GM19372 (cell line): ENCODE measurements at regions not wholly inside any gene's neighbourhood (a gene's known extent, or its start where the extent isn't known, plus 50 kb on each side); places are given as distances from the start of the nearest gene placed in this dataset.
A peak's percentile ranks its signal among the peaks of the same experiment; 100 is the strongest.

Experiments used
- ATAC-seq: cut with Tn5 transposase; IDR thresholded peaks from one replicate; pipeline ENCODE4 v1.9.1; 2021; ENCODE audit warnings: mild to moderate bottlenecking, low read depth, moderate library complexity; ENCODE audit not compliant: unreplicated experiment

DNA sequence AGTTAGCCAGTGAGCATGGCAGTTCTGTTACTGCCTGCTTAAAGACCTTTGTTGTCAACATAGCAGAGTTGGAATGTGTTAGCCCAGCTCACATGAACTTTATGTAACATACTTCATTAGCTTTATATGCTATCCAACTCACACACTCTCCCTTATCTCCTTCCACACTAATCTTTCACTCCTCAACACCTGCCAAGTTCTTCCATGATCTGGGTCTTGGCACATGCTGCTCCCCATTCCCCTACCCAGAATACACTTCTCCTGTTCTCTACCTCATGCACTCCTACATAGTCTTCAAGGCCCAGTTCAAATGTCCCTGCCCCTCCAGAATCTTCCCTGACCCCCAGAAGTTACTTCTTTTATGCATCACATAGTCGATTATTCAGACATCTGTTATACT, 179.3 kb downstream of the KATNAL1 start:
- no peak for ATAC-seq

DNA sequence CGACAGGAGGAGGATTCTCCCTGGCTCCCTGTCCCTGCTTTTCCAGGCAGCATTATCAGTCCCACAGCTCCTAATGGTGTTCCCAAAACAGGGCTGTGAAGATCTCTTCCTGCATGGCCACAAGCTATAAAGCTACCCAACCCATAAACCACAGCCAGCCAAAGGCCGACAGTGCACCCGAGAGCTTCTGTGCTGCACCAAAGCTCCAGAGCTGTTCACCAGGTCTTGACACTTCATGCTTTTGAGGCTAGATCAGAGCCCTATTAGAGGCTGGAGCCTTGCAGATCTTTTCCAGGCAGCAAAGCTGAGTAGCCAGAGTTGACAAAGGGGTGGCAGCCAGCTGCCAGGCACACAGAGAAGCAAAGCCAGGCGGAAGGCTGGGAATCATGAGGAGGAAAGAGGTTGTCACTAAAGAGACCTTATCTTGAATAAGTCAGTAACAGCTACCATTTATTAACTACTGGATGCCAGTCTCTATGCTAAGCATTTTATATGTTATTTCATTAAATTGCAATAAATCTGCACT, 180.4 kb downstream of the KATNAL1 start:
- ATAC-seq: no peak

- no peak for ATAC-seq
Observed at GRCh38 chr13:30125422-30126073, 181.8 kb downstream of the KATNAL1 start.

GRCh38 chr13:30124131-30124768, 183.1 kb downstream of the KATNAL1 start:
- ATAC-seq: no peak

DNA sequence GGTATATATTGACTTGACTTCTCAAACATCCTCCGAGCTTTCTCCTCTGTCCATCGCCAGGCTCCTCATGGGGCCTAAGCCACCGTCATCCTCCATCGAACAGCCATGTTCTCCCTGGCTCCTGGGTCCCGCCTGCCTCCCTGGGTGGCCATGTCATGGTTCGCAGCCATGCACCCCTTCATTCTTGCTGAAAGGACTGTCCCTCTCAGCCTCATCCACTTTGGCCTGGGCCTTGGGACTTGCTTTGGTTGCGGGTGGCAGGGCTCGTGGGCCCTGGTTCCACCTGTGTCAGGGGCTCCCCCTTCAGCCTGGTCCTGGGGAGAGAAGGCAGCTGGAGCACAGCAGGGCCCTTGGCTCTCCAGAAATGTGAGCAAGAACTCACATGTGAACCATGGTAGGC, 183.8 kb downstream of the KATNAL1 start:
- no peak for ATAC-seq

DNA sequence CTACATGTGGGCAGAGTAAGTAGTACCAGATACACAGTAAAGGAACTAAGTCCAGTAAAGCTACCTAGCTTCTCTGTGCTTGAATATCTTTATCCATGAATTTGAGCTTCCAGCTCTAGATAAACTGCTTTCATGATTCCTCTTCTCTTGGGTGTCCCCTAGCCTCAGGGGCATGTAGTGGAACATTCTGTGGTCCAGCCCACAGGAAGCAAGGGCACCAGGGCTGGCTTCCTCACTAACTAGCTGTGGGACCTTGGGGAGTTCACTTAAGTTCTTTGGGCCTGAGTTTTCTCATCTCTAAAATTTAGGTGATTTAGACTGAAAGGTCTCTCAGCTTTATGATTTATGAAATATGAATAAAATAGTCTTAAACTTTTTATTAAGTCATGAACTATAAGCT, 185.7 kb downstream of the KATNAL1 start:
- ATAC-seq: no peak

GRCh38 chr13:30121244-30121643, 186.1 kb downstream of the KATNAL1 start:
- ATAC-seq: no peak

- no peak for ATAC-seq
Observed at GRCh38 chr13:30120133-30120822, 187.1 kb downstream of the KATNAL1 start.

DNA sequence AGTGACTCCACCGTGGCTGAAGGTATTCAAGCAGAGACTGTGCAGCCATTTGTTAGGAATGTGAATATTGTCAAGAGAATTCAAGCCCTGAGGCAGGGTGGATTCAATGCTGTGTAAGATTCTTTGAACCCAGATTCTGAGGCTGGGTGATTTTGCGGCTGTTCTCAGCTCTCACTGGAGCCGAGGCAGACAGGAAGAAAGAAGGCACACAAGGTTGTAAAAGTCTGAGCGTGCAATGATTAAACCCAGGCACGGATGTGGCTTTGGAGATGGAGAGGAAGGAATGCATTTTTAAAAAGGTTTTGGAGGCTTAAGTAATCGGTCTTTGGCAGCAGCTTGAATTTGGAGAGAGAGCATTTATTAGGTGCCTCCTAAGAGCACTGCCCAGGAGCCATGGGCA, 187.9 kb downstream of the KATNAL1 start:
- ATAC-seq: no peak

DNA sequence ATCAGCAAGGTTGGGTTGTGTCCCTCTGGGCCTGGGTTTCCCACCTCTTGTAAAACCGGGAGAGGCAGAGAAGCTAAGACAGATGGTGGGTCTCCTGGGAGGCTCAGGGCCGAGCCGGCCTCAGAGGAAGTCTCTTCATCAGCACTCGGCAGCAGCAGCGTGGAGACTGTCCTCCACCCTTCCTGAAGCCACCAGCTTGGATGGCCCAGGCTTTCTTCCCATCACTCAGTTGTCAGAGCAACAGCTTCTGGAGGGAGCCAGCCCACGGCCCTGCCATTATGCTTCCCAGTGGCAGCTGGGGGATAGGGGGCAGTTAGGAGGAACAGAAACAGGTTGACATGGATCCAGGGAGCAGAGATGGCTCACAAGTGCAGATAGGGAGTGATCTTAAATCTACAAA, 191.0 kb downstream of the KATNAL1 start:
- ATAC-seq: no peak

DNA sequence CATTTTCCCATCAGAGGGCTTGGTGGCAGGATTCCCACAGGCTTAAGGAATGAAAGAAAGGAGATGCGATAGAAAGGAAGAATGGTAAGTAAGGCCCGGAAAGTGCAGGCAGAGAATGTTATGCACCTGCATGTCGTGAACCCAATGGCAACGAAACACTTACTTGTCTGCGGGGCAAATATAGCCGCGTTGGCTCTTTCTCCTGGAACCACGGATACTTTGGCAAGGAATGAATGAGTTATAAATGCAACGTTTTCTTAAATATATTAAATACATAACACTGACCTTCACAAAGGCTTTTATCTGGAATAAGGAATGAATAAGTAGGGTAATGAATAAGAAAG, 192.1 kb downstream of the KATNAL1 start:
- ATAC-seq: no peak

GRCh38 chr13:30114571-30115256, 192.6 kb downstream of the KATNAL1 start:
- peak; percentile 87 for ATAC-seq

DNA sequence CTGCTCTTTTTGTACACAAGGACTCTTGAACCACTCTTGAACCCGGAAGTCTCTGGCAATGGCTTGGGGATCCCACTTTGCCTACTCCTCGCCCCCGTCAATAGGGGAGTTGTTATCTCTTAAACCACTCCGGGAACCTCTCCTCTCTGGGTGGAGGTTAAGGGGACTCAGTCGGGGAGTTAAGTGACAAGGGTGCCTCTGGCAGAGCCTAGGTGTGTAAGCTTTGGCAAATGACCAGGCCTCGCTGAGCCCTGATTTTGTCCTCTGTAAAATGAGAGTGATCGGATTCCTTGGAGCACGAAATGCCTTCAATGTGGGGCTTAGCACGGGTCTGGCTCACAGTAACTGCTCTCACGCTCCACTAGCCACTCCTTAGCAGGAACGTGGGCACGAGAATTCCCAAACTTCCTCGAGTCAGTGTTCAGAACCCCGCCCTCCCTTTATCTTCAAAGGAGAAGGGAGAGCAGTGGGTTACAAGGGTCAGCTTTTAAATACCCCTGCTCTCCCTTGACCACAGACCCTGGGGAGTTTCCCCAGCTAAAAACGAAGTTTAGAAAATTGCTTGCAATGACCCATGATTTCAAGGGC, 193.3 kb downstream of the KATNAL1 start:
- ATAC-seq: no peak

DNA sequence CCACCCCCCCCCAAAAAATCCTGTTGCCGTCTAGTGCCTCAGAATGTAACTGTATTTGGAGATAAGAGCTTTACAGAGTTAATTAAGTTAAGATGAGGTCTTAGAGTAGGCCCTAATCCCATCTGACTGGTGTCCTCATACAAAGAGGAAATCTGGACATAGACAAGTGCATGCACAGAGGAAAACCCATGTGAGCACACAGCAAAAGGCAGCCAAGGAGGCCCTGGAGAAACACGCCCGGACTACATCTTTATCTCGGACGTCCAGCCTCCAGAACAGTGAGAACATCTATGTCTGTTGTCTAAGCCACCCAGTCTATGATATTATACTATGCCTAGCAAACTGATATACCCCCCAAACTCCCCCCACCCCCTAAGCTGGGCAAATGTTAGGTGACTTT, 193.8 kb downstream of the KATNAL1 start:
- ATAC-seq: no peak

DNA sequence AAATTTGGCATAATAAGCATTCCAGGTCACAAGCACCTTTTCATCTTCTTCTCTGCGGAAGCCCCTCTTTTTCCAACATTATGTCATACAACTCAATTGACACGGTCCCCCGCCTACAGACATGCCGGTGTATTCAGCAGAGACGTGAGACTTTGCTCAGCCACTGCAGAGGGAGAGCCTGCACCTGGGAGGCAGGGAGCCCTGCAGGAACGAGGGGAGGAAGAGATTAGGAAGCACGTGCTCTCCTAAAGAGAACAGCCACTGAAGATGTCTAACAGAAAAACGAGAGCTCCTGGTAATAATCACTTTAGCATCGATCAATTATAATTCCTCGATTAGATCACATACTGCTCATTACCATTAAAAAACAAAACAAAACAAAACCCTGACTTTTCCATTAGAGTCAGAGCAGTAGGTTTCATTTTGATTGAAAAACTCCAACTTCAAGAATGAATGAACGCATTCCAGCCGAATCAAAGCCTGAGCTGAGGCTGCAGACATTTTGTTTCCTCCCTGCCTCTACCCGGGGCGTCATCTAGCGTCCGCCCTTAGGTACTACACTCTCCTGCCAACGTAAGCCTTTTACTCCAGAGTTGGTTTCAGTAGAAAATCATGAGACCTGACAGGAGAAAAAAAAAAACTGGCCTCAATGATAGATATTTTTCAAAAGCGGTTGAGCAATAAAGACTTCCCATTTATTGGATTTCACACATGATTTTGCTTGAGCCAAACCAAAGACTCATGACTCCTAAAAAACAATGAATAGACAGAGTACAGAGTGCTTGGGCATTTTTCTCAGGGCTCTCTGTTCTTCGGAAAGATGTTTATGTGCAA, 194.5 kb downstream of the KATNAL1 start:
- peak; percentile 51 for ATAC-seq

GRCh38 chr13:30111810-30112209, 195.5 kb downstream of the KATNAL1 start:
- no peak for ATAC-seq

DNA sequence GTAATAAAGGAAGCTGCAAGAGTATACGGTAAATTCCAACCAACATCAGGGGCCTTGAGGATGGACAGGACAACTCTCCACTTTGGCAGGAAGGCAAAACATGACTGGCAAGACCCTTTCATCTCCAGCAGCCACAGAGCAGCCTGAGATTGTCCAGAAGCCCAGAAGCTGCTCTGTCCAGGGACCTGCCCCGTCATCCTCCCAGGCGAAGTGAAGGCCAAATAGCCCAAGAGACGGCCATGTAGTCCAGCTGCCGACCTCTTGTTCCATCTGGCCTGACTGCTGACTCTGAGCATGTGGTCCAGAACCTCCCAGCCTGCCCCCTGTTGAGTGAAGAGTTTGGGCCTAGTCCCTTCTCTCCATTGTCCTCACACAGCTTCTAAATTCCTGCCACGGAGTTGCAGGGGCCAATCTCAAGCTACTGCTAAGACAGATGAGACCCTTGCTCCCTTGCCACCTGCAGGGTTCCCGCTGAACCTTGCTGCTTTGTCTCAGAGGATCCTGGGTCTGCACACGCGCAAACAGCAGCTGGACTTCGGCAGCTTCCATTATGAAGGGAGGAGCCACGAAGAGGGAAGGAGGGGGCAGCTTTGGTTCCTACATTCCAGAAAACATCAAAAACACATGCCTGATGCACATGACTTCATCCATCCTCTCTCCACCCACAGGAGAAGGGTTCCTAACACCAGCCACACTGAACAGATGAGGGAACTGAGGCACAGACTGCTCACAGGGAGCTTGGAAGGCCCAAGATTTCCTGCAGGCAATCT, 196.9 kb downstream of the KATNAL1 start:
- no peak for ATAC-seq

DNA sequence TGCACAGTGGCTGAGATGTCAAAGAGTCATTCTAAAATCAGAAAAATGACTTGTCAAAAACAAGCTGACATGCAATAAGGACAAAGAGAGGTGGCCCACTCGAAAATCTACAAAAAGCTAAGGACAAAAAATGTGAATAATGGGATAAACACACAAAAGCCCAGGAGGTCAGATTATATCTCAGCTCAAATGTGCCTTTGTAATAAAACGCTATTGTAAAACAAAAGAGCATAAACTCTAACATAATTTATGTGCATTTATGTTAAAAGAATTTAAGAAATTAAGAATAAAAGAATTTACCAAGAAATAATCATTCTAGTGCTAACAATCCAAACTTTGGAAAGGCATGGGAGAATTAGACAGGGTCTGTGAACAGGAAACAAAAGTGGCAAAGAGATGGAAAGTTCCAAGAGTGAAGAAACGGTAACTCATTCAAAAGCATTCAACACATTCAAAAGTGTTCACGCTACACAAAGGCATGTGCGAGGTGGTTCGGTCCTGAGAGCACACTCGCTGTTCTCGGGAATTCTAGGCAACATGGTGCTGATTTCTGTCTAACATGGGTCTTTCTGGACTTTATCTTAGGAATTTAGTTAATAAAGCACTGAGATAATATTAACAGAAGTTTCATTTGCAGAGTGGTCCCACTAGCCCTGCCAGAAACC, 197.7 kb downstream of the KATNAL1 start:
- no peak for ATAC-seq

GRCh38 chr13:30108913-30109237, 198.5 kb downstream of the KATNAL1 start:
- no peak for ATAC-seq
